PC-3 (cell line): ENCODE measurements at regions not wholly inside any gene's neighbourhood (a gene's known extent, or its start where the extent isn't known, plus 50 kb on each side); places are given as distances from the start of the nearest gene placed in this dataset.

Experiments used
- EZH2 ChIP-seq: fragments of 300-600 bp; sonication (generic); IDR thresholded peaks from one replicate; pipeline ENCODE4 v1.6.1; 2017; ENCODE audit warnings: antibody characterized with exemption, mild to moderate bottlenecking, low read length; ENCODE audit not compliant: unreplicated experiment
- EZH2phosphoT487 ChIP-seq: fragments of 300-600 bp; sonication (generic); IDR thresholded peaks from 2 replicates; pipeline ENCODE4 v1.6.1; 2018; ENCODE audit warnings: mild to moderate bottlenecking, antibody characterized with exemption, low read length, borderline replicate concordance
- TF ChIP-seq, protein P1 (sequence below): fragments of 300-600 bp; sonication (generic); conservative IDR thresholded peaks from 2 replicates; pipeline ENCODE4 v1.5.1; 2017; ENCODE audit warnings: antibody characterized with exemption, low read depth, mild to moderate bottlenecking, low read length

- TF ChIP-seq, protein P1, sequence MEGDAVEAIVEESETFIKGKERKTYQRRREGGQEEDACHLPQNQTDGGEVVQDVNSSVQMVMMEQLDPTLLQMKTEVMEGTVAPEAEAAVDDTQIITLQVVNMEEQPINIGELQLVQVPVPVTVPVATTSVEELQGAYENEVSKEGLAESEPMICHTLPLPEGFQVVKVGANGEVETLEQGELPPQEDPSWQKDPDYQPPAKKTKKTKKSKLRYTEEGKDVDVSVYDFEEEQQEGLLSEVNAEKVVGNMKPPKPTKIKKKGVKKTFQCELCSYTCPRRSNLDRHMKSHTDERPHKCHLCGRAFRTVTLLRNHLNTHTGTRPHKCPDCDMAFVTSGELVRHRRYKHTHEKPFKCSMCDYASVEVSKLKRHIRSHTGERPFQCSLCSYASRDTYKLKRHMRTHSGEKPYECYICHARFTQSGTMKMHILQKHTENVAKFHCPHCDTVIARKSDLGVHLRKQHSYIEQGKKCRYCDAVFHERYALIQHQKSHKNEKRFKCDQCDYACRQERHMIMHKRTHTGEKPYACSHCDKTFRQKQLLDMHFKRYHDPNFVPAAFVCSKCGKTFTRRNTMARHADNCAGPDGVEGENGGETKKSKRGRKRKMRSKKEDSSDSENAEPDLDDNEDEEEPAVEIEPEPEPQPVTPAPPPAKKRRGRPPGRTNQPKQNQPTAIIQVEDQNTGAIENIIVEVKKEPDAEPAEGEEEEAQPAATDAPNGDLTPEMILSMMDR, result no peak
- TF ChIP-seq EZH2 (no peak), EZH2phosphoT487 (no peak)
Measured at GRCh38 chr7:57225666-57226065, 93.4 kb upstream of the ZNF479 start.
